SU-DHL-6 (cell line): ENCODE measurements at regions not wholly inside any gene's neighbourhood (a gene's known extent, or its start where the extent isn't known, plus 50 kb on each side); places are given as distances from the start of the nearest gene placed in this dataset.

ENCODE experiments used
- H2AFZ ChIP-seq: fragments of 200-600 bp; sonication (generic); 2 replicates; pipeline ENCODE4 v1.6.1; 2014; ENCODE audit warnings: low read depth, mild to moderate bottlenecking, moderate library complexity, mixed read lengths, antibody characterized with exemption, low read length; ENCODE audit not compliant: severe bottlenecking
- H3F3A ChIP-seq: fragments of 200-600 bp; shearing (Covaris generic); 2 replicates; pipeline ENCODE4 v1.6.0; 2016; ENCODE audit warnings: antibody characterized with exemption, mild to moderate bottlenecking; ENCODE audit not compliant: insufficient read depth
- H3K27ac ChIP-seq: fragments of 200-600 bp; sonication (generic); 2 replicates; pipeline ENCODE4 v1.5.1; 2016; ENCODE audit warnings: low read depth, mild to moderate bottlenecking, low read length, moderate library complexity, mixed read lengths
- H3K27me3 ChIP-seq: fragments of 200-600 bp; sonication (generic), shearing (Covaris generic); 2 replicates; pipeline ENCODE4 v1.6.0; 2014; ENCODE audit warnings: mild to moderate bottlenecking, low read length
- H3K36me3 ChIP-seq: fragments of 200-600 bp; sonication (generic); 2 replicates; pipeline ENCODE4 v1.6.1; 2014; ENCODE audit warnings: mild to moderate bottlenecking, low read length, mixed read lengths
- H3K4me2 ChIP-seq: fragments of 300-600, 200-600 bp; shearing (Covaris generic), sonication (generic); 2 replicates; pipeline ENCODE4 v1.6.0; 2014; ENCODE audit warnings: low read length, low read depth, mild to moderate bottlenecking; ENCODE audit not compliant: poor library complexity, severe bottlenecking
- H3K4me3 ChIP-seq: fragments of 200-600 bp; sonication (generic); 2 replicates; pipeline ENCODE4 v1.5.1; 2014; ENCODE audit warnings: antibody characterized with exemption, low read length, mild to moderate bottlenecking, mixed read lengths; ENCODE audit not compliant: insufficient read depth, poor library complexity, severe bottlenecking
- H3K79me2 ChIP-seq: fragments of 200-600 bp; sonication (generic); 2 replicates; pipeline ENCODE4 v1.6.1; 2014; ENCODE audit warnings: mild to moderate bottlenecking, low read length, moderate library complexity; ENCODE audit not compliant: insufficient read depth
- H3K9ac ChIP-seq: fragments of 200-600 bp; sonication (generic); 2 replicates; pipeline ENCODE4 v1.7.0; 2014; ENCODE audit warnings: mild to moderate bottlenecking, low read length
- H3K9me2 ChIP-seq: fragments of 200-600 bp; sonication (generic); replicated peaks from 2 replicates; pipeline ENCODE4 v1.6.1; 2014; ENCODE audit warnings: low read length; ENCODE audit not compliant: insufficient read depth
- H3K9me3 ChIP-seq: fragments of 200-600 bp; sonication (generic); 2 replicates; pipeline ENCODE4 v1.6.1; 2014; ENCODE audit warnings: low read length, mixed read lengths; ENCODE audit not compliant: insufficient read depth
- H4K20me1 ChIP-seq: fragments of 200-600 bp; sonication (generic); 2 replicates; pipeline ENCODE4 v1.6.1; 2014; ENCODE audit warnings: low read depth, mild to moderate bottlenecking, antibody characterized with exemption, low read length, moderate library complexity, mixed read lengths
- CTCF ChIP-seq: fragments of 200-600 bp; sonication (generic); IDR thresholded peaks from one replicate; pipeline ENCODE4 v1.5.1; 2017; ENCODE audit warnings: antibody characterized with exemption, mild to moderate bottlenecking, low read length, moderate library complexity; ENCODE audit not compliant: insufficient read depth, poor library complexity, severe bottlenecking
- EZH2phosphoT487 ChIP-seq: fragments of 200-600 bp; sonication (generic), shearing (Covaris generic); conservative IDR thresholded peaks from 2 replicates; pipeline ENCODE4 v1.6.1; 2018; ENCODE audit warnings: mild to moderate bottlenecking, antibody characterized with exemption, low read length, moderate library complexity, mixed read lengths

GRCh38 chr1:244917073-244917670 is 52.8 kb upstream of the HNRNPU start:
- no peak overlapping the region for H3K4me3 ChIP-seq
- no peak overlapping the region for H2AFZ ChIP-seq
- H4K20me1 ChIP-seq, result no peaks in the 10 kb centered on the region
- H3K9ac ChIP-seq, result no peak overlapping the region
- no peaks in the 10 kb centered on the region for H3K36me3 ChIP-seq
- H3F3A ChIP-seq, result peaks cover 23% of the 10 kb centered on the region
- no peaks in the 10 kb centered on the region for H3K79me2 ChIP-seq
- H3K27ac ChIP-seq, result no peak overlapping the region
- H3K9me2 ChIP-seq, result no peaks in the 10 kb centered on the region
- TF ChIP-seq CTCF (no peak), EZH2phosphoT487 (no peak)
- no peaks in the 10 kb centered on the region for H3K9me3 ChIP-seq
- H3K27me3 ChIP-seq, result no peaks in the 10 kb centered on the region
- H3K4me2 ChIP-seq, result no peak overlapping the region

- Histone ChIP-seq H3K27ac (no peak overlapping the region), H2AFZ (no peak overlapping the region), H3K9ac (no peak overlapping the region), H3K4me3 (no peak overlapping the region), H3K9me3 (no peaks in the 10 kb centered on the region), H3F3A (peaks cover 16% of the 10 kb centered on the region), H3K9me2 (no peaks in the 10 kb centered on the region), H4K20me1 (no peaks in the 10 kb centered on the region), H3K27me3 (no peaks in the 10 kb centered on the region), H3K4me2 (no peak overlapping the region), H3K79me2 (no peaks in the 10 kb centered on the region), H3K36me3 (no peaks in the 10 kb centered on the region)
- no peak for TF ChIP-seq EZH2phosphoT487
- no peak for TF ChIP-seq CTCF
Measured at GRCh38 chr1:244915736-244916135, 51.4 kb upstream of the HNRNPU start.

GRCh38 chr1:244914761-244915160 is 50.4 kb upstream of the HNRNPU start:
- no peaks in the 10 kb centered on the region for H3K9me2 ChIP-seq
- no peaks in the 10 kb centered on the region for H3K79me2 ChIP-seq
- no peaks in the 10 kb centered on the region for H3K27me3 ChIP-seq
- H4K20me1 ChIP-seq, result no peaks in the 10 kb centered on the region
- H3K9me3 ChIP-seq, result no peaks in the 10 kb centered on the region
- no peak overlapping the region for H3K9ac ChIP-seq
- no peak overlapping the region for H3K4me2 ChIP-seq
- no peak overlapping the region for H3K27ac ChIP-seq
- no peaks in the 10 kb centered on the region for H3K36me3 ChIP-seq
- no peak overlapping the region for H3K4me3 ChIP-seq
- H3F3A ChIP-seq, result peaks cover 8% of the 10 kb centered on the region
- no peak overlapping the region for H2AFZ ChIP-seq
- no peak for TF ChIP-seq EZH2phosphoT487
- TF ChIP-seq CTCF, result no peak
